Lung microvascular endothelial cell (primary cell): ENCODE measurements at regions not wholly inside any gene's neighbourhood (a gene's known extent, or its start where the extent isn't known, plus 50 kb on each side); places are given as distances from the start of the nearest gene placed in this dataset.
A peak's percentile ranks its signal among the peaks of the same experiment; 100 is the strongest.
"Not testable (repeated sequence)": the region's sequence is repeated elsewhere in the genome, so short reads cannot be mapped to it uniquely, and the experiment has no call there.

Experiments
- DNase-seq, 2 donors: peaks; one replicate each; pipeline versions ENCODE4 v3.0.0 to v3.0.0-alpha.2; 2010; ENCODE audit warnings: low read depth in 2 of 2

- no peak for DNase-seq
Measured at GRCh38 chr7:142604671-142605070, 144.6 kb upstream of the PRSS1 start.

DNA sequence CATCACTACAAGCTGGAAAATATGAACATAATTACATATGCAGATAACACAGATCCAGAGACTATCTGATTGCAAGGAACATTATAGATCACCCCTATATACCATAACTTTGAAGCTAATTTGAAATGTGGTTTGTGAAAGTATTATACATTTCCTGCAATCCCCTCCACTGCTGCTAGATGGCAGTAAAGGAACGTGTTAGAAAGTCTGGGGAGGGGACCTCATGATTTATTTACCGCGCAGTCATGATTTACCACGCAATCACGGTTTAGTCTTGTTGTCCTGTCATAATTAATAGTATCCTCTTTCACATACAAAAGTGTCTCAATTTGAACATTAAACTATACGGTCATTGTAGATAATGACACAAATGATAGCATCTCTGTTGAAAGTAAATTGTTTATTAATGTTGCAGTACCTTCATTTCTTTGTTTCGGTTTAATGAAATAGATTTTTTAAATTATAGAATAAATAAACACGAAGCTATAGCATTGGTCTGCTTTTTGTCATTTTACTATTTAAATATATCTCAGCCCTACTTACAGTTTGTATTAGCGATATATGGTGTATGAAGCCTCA, 145.3 kb upstream of the PRSS1 start:
- peak; percentile 73 to 74 for DNase-seq

- no peak for DNase-seq
Measured at GRCh38 chr7:142602756-142603155, 146.5 kb upstream of the PRSS1 start.

- DNase-seq = no peak
Measured at GRCh38 chr7:142602183-142602582, 147.1 kb upstream of the PRSS1 start.

DNA sequence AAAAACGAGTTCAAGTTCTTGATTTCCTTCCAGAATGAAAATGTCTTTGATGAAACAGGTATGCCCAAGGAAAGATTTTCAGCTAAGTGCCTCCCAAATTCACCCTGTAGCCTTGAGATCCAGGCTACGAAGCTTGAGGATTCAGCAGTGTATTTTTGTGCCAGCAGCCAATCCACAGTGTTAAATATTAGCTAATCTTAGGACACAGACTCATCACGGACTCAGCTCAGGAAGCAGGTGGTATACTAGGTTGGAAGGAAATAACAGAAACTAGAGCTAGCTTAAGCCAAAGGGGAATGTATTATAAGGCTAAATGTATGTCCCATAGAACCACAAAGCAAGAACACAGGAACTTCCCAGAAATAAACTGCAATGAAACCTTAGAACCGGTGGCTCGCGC, 151.0 kb upstream of the PRSS1 start:
- peak in 1 of 2 donors; percentile 39 for DNase-seq

DNA sequence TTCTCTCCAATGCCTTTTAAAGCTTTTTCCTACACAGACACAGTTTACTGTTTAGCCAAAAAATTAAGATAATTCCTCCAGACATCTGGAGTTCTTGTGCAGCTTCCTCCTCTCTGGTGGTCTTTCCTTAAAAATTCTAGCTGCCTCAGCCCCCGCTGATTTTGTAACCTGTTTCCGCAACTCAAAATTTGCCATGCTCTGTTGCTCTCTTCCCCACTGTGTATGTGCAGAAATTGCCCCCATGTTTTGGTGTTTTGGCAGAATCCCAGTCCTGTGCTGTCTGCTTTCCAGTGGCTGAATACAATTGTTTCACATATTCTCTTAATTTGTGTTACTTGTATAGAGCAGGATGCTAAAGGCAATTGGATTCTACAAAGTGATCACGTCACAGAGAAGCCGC, 151.7 kb upstream of the PRSS1 start:
- DNase-seq = no peak

DNA sequence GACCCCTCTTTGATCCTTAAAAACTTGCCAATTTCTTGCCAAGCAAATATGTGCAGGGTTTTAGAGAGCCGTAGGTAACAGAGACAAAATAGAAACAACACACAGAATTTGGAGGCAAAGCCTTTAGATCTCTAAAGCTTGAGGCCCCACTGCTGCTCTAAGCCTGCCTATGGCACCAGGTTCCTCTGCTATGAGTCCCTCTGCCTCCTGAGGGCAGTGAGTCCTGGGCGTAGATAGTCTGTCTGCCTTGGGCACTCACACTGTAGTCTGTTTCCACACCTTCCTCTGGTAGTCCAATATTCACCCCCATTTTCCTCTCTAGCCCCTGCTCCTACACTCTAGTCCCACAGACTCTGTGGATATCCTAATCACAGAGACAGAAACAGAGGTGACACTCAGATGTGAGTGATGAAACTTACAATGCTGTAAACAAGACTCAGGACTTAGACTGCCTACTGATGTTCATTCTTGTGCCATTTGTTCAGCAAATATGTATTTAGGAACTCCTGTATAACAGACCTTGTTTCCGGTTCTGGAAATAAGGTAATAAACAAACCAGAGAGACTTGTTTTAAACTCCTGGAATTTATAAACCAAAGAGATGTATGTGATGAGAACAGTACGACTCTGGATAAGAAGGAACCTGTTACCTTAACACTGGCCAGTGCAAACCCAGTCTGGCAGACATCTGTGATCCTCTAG, 153.3 kb upstream of the PRSS1 start:
- DNase-seq = no peak

GRCh38 chr7:142594078-142594477, 155.2 kb upstream of the PRSS1 start:
- DNase-seq = no peak

DNA sequence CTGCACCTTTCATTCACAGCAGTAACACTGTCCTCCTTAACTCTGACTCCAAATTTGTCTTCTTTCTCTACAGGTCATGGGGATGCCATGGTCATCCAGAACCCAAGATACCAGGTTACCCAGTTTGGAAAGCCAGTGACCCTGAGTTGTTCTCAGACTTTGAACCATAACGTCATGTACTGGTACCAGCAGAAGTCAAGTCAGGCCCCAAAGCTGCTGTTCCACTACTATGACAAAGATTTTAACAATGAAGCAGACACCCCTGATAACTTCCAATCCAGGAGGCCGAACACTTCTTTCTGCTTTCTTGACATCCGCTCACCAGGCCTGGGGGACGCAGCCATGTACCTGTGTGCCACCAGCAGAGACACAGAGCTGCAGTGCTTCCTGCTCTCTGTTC, 156.2 kb upstream of the PRSS1 start:
- DNase-seq = no peak

- no peak for DNase-seq
Measured at GRCh38 chr7:142592664-142593063, 156.6 kb upstream of the PRSS1 start.

DNA sequence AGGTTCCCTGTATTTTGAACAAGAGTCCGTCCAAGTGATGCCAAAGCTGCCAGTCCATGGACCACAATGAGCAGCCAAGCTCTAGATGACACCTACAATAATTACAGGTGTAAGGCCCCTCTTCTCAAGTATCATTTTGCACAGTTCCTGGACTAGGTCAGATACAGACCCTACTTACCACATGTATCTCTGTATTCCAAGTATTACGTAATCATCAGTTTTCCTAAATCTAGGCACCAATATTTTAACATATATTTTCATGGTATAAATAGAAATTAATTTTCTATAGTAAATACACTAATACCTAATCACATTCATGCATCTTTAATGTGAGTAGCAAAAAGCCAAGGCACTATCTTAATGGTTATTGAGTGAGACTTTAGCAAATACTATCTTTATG, 157.0 kb upstream of the PRSS1 start:
- DNase-seq = no peak

- DNase-seq = no peak
Measured at GRCh38 chr7:142590830-142591457, 158.3 kb upstream of the PRSS1 start.

GRCh38 chr7:142590077-142590476, 159.2 kb upstream of the PRSS1 start:
- DNase-seq = no peak

DNA sequence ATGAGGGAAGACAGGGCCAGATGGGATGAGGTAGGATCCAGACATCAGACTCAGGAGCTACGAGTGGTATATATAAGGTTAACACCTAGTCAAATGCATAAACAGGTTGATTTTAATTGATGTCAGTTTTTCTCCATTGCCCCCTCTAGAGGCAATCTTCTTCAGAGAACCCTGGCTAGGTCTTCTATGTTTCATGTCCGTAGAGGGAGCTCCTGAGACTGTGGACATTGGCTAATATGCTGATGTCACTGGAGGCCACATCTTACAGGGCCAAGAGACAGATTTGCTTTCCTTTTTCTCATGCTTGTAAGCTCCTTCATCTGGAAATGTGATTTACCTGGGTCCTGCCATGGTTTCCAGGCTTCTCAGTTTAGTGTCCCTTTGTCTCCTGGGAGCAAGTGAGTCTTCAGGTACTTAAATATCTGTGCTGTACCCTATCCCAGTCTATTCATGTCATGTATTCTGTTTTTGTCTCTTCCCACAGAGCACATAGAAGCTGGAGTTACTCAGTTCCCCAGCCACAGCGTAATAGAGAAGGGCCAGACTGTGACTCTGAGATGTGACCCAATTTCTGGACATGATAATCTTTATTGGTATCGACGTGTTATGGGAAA, 161.6 kb upstream of the PRSS1 start:
- DNase-seq = peak; percentile 59 to 77

GRCh38 chr7:142586611-142587010, 162.7 kb upstream of the PRSS1 start:
- no peak for DNase-seq

GRCh38 chr7:142585425-142585824, 163.8 kb upstream of the PRSS1 start:
- peak; percentile 20 to 21 for DNase-seq

GRCh38 chr7:142584765-142585164, 164.5 kb upstream of the PRSS1 start:
- DNase-seq = peak; percentile 46 to 52

GRCh38 chr7:142583446-142583845, 165.8 kb upstream of the PRSS1 start:
- peak; percentile 46 to 83 for DNase-seq

DNA sequence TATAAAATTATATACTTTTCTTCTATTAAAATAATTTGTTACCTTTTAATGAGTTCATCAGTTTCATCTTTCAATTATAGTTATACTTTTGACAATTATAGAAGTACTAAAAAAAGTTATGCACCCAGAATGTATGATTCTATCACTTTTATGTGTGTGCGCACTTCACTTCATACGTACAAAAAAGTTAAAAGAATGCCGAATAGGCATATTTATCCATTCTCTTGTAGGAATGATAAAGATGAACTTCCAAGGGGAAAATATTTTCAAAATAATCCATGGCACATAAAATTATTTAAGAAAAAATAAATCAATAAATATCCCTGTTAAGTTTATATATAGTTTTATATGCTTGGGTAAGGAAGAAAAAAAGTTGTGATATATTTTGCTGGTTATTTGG, 166.9 kb upstream of the PRSS1 start:
- no peak for DNase-seq

- no peak for DNase-seq
Measured at GRCh38 chr7:142581341-142581740, 167.9 kb upstream of the PRSS1 start.

- DNase-seq = no peak
Measured at GRCh38 chr7:142579946-142580345, 169.3 kb upstream of the PRSS1 start.

- DNase-seq = not testable (repeated sequence)
Measured at GRCh38 chr7:142575351-142575750, 173.9 kb upstream of the PRSS1 start.

- no peak for DNase-seq
Measured at GRCh38 chr7:142571581-142571980, 177.7 kb upstream of the PRSS1 start.
